ENCODE measurements at regions not wholly inside any gene's neighbourhood (a gene's known extent, or its start where the extent isn't known, plus 50 kb on each side); places are given as distances from the start of the nearest gene placed in this dataset.
"Not testable (repeated sequence)": the region's sequence is repeated elsewhere in the genome, so short reads cannot be mapped to it uniquely, and the experiment has no call there.

DNA sequence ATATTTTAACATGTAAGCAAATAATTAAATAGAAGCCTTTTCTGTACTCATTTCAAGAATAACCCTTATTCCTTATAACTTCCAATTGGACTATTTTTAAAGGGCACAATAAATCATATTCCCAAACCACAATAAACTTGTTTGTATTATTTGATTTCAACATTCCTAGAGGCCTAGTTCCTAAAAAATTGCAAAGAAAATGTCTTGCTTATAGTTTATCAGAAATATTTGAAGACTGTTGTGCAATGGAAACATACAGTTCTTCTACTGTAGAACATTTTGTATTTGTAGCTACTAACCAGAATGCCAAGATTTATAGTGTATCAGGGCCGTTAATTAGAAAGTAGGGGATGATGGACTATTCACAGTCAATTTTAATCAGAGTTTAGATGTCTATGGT lies 1037.0 kb upstream of the CDH18 start:
- no peak for DNase-seq

GRCh38 chr5:21013237-21013636 lies 1025.2 kb upstream of the CDH18 start:
- DNase-seq: no peak

- no peak for DNase-seq
Observed at GRCh38 chr5:21007781-21008180, 1019.8 kb upstream of the CDH18 start.

GRCh38 chr5:20988933-20989332 lies 1000.9 kb upstream of the CDH18 start:
- DNase-seq: not testable (repeated sequence)

- no peak for DNase-seq
Observed at GRCh38 chr5:20985754-20986153, 997.8 kb upstream of the CDH18 start.

GRCh38 chr5:20974426-20974825 lies 986.4 kb upstream of the CDH18 start:
- no peak for DNase-seq

DNA sequence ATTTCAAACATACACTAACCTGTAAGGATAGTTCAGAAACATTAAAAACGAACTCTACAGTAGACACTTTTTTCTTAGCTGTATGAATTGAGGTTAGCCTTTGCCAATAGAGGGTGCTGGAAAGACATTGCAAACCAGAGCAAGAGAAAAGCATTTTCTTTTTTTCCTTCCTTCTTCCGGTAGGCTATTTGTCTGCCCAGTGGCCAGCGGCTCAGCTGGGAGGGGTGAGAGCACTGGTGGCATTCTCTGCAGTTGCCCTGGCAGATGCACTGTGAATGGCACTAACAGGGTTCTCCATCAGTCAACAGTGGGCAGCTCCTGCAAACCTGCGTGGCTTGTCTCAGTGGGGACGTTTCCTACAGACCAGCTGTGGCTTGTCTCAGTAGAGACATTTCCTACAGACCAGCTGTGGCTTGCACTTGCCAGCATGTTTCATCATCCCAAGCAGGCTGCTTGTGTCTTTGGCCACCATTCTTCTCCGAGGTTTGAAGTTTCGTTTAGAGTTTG lies 984.5 kb upstream of the CDH18 start:
- DNase-seq: peak; percentile 2

DNA sequence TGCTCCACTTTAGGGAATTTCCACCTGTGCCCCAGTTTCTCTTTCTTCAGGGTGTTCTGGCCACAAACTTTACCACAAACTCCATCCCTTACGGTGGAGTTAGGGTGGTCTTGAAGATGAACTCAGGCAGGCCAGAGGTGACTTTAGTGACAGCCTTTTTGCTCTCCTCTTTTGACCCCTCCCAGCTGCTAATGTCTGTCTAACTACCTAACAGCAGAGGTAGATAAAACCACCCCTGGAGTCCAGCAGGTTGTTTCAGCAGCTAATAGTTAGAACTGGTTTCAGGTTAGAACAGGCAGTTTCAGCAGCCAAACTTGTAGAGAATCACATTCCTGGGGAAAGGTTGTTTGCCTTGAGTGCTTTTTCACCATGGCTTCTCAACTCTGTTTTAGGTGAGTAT lies 971.3 kb upstream of the CDH18 start:
- DNase-seq: no peak

GRCh38 chr5:20958641-20959040 lies 970.6 kb upstream of the CDH18 start:
- DNase-seq: no peak

DNA sequence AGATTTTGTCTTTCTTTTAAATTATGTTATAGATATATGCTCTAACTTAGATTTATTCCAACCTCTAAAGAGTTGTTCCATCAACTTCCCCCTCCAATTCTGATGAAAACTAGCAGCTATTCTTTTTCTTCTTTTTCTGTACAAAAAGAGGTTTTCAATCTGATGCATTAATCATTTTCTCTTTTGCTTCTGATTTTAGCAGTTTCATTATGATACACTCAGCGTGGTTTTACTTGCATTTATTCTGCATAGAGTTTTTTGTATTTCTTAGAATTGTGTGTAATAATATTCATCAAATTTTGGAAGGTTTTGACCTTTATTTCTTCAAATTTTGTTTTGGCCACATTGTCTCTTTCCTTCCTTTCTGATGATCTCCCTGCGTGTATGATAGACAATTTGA lies 968.1 kb upstream of the CDH18 start:
- no peak for DNase-seq

GRCh38 chr5:20949636-20950035 lies 961.6 kb upstream of the CDH18 start:
- DNase-seq: no peak

GRCh38 chr5:20943183-20943971 lies 955.4 kb upstream of the CDH18 start:
- not testable (repeated sequence) for DNase-seq

GRCh38 chr5:20942603-20943002 lies 954.6 kb upstream of the CDH18 start:
- not testable (repeated sequence) for DNase-seq

DNA sequence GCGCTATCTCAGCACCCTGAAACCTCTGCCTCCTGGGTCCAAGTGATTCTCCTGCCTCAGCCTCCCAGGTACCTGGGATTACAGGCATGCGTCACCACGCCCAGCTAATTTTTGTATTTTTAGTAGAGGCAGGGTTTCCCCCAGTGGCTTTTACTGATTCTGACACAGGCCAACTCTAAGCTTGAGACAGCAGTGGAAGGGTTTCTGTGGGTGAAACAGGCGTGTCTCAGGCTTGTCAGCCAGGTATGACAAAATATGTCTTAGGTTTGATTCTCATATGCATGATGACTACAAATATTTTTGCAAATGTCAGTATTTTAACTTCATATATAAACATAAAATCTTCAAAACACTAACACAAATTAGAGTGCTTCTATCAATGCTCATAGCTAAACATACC lies 952.8 kb upstream of the CDH18 start:
- DNase-seq: not testable (repeated sequence)

DNA sequence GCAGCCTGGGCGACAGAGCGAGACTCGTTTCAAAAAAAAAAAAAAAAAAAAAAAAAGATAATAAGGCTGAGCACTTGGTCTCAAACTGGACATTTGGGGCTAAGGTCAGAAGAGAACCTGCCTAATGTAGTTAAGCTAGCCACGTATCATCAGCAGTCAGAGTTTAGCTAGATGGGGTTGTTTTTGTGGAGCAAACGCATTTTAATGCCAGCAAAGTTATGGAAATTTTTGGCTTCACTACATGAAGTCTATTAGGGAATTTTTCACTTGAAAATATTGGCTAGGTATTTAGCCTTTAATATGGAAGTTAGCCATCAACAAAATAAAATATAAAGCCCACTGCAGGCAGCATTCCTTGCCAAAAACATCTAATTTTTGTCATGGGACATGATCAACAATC lies 902.9 kb upstream of the CDH18 start:
- not testable (repeated sequence) for DNase-seq

- not testable (repeated sequence) for DNase-seq
Observed at GRCh38 chr5:20875726-20876125, 887.7 kb upstream of the CDH18 start.

- not testable (repeated sequence) for DNase-seq
Observed at GRCh38 chr5:20865892-20866291, 877.9 kb upstream of the CDH18 start.

DNA sequence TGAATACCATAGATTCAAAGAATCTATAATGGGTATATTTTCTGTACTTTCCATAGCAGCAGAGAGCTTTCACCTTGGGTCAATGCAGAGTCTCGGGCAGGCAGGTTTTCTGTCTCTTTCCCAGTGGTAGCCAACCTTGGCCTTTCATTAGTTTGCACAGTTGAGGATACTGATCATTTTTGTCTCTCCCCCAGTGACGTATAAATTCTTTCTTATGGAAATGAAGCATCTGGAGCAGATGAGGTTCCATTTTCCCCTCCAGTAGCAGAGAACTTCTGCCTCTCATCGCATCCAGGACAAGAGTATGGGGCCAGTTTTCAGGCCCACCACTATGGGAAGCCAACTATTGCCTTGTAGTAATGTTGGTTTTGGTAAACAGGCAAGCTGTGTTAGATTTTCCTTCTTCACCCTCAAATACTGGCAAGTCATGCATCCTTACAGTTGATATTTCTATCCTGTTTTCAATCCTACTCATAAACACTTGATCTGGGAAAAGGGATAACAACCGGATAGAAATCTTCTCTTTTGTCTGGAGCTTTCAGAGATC lies 845.2 kb upstream of the CDH18 start:
- DNase-seq: no peak

DNA sequence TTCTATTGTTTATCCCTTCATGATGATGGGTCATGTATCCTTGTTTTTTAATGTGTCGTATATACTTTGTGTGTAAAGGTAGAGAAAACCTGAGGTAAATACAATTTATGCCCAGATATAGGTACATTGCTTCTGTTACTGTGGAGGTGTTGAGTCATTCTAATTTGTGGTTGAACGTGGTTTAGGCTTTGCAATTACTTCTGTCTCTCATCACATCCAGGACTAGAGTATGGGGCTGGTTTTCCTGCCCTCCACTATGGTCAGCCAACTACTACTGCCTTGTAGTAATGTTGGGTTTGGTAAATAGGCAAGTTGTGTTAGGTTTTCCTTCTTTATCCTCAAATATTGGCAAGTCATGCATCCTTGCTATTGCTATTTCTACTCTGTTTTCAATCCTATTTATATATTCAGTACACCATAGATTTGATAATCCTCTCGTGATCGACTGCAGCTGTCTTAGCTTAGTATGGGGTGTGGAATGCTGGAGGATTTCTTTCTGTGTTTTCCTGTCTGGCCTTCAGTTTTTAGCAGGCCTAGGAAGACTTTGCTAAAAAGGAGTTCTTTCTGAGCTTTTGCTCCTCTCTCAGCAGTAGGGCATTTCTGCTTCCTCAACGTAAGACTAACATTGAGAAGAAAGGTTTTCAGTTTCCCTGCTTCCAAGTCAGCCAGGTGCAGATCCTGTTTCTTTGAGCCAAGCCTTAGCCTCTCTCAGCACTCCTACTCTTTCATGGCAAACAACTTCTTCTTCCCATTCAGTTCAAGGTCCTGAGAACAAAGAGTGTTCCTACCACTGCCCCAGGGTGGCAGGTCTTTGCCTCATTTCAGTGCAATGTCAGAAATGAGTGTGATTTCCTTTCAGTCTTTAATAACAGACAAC lies 844.4 kb upstream of the CDH18 start:
- no peak for DNase-seq

DNA sequence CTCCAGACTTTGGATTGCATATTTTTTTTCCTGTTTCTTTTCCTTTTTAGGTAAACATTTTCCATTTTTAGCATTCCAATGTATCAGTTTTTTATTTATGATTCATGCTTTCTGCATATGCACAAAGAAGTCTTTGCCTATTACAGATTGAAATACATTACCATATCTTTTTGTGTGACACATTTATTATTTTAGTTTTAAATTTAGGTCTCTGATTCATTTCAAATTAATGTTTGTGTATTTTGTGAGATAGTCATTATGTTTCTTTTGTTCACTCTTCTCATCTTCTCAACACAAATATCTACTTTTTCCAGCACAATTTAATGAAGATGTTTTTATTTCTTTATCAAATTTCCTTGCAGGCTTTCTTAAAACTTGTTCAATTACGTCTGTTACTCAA lies 838.0 kb upstream of the CDH18 start:
- DNase-seq: not testable (repeated sequence)

- DNase-seq: not testable (repeated sequence)
Observed at GRCh38 chr5:20797216-20797615, 809.2 kb upstream of the CDH18 start.

- DNase-seq: not testable (repeated sequence)
Observed at GRCh38 chr5:20784755-20785154, 796.8 kb upstream of the CDH18 start.

- not testable (repeated sequence) for DNase-seq
Observed at GRCh38 chr5:20783484-20783883, 795.5 kb upstream of the CDH18 start.
